ENCODE measurements at regions not wholly inside any gene's neighbourhood (a gene's known extent, or its start where the extent isn't known, plus 50 kb on each side); places are given as distances from the start of the nearest gene placed in this dataset.

DNA sequence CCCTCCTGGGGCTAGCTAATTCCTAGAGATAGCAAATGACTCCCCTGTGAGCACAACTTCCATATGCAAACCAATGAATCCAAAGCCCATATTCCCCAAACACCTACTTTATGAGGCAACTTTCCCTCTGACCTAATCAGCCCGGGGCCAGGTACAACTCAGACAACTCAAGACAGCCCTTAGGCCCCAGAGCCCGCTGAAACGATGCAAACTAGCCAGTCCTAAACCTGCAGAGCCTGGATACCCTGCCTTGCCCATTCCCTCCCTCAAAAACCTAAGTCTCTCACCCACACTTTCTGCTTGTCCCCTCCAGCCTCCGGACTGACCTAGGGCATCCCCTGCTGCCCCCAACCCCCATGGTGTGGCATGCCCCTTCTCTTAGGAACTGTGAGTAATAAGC, 142.8 kb downstream of the ACTR3 start:
- TF ChIP-seq, protein P1, sequence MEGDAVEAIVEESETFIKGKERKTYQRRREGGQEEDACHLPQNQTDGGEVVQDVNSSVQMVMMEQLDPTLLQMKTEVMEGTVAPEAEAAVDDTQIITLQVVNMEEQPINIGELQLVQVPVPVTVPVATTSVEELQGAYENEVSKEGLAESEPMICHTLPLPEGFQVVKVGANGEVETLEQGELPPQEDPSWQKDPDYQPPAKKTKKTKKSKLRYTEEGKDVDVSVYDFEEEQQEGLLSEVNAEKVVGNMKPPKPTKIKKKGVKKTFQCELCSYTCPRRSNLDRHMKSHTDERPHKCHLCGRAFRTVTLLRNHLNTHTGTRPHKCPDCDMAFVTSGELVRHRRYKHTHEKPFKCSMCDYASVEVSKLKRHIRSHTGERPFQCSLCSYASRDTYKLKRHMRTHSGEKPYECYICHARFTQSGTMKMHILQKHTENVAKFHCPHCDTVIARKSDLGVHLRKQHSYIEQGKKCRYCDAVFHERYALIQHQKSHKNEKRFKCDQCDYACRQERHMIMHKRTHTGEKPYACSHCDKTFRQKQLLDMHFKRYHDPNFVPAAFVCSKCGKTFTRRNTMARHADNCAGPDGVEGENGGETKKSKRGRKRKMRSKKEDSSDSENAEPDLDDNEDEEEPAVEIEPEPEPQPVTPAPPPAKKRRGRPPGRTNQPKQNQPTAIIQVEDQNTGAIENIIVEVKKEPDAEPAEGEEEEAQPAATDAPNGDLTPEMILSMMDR (IDR thresholded peaks at IDR 0.05) = no peak
- no peak for TF ChIP-seq POLR2AphosphoS5 (IDR thresholded peaks at IDR 0.05)
- no peak for TF ChIP-seq POLR2A (IDR thresholded peaks at IDR 0.05)
